HG03575 (cell line): ENCODE measurements at regions not wholly inside any gene's neighbourhood (a gene's known extent, or its start where the extent isn't known, plus 50 kb on each side); places are given as distances from the start of the nearest gene placed in this dataset.

Experiments
- ATAC-seq: cut with Tn5 transposase; IDR thresholded peaks from one replicate; pipeline ENCODE4 v1.9.1; 2021; ENCODE audit not compliant: unreplicated experiment, insufficient number of reproducible peaks, low FRiP score; ENCODE audit errors: extremely low read depth

DNA sequence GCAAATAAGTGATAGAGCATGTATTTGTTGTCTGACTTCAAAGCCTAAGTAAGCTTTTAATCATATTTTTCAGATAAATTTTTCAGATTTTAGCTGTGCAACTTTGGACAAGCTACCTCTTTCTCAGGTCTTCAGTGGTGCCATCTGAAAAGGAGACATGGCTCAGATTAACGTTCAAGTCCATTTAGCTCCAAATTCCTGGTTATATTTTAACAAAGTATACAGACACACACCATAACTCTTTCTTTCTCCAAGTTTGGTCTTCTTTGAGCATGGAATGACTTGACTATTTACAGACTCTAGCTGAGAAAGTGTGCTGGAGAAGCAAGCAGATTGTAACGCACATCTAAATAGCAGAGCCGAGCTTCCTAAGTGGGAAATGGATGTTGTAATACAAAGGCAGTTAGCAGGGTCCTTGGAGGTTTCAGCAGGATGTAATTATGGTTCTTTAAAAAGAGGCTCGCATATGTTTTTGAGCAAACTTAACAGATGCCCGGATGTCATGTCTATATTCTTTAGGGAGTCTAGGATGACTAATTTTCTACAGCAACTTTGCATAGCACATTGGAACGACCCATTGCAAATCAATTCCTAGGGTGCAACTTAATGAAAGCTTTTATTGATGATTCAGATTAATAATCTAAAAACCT is 128.1 kb upstream of the E2F8 start:
- no peak for ATAC-seq

DNA sequence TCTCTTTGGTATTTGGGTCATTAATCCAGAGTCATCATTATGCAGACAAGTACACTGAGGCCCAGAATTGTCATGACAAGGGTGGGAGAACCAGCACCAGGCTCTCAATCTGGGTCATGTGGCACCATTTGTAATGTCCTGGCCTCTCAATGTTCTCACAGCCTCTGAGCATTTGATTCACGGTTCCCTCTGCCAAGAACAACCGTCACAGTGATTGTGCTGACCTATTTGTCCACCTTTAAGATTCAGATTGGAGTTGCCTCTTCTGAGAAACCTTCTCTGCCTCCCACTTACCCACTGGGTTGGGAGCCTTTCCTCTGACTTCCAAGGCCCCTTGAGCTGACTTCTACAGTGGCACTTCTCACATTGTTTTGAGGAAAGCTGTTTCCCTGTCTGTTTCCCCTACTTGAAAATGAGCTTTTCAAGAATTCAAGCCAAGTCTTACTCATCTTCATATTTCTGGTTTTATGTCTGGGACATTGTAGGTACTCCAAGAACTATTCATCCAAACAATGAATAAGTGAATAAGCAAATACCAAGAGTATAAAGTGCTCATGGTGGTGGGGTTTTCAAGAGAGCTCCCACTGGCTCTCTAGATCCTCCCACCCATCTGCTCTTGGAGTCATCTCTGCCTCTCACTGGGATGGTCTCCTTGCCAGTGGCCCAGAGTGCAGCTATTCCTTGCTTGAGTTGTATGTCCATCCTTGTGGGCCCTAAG is 126.4 kb upstream of the E2F8 start:
- no peak for ATAC-seq

DNA sequence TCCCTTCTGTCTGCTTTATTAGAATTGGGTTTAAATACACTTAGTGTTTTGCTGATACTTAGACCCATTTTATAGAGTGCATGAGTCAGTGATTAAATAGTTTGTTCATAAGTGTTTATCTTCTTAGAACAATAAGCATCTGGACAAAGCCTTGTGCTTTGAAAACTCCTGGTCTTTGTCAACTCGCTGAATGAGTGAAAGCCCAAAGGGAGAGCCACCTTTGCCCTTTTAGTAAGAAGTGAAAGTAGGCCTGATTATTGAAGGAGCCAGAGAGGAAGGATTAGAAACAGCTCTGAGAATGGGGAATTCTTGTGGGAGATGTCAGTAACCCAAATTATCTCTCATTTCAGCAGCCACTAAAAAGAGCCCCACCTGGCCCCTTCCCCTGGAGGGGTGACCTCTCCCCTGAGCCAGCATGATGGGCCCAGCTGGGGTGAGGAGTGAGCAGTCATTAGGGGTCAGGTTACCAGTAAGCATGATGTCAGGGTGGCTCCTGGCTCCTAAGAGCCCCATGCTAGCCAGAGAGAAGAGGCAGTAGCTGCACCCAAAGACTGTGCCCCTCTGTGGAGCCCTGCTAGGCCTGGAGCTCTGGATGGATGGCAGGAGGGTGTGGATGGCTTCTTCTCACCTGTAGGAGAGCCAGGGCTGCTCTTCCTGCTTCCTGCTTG is 125.1 kb upstream of the E2F8 start:
- no peak for ATAC-seq

DNA sequence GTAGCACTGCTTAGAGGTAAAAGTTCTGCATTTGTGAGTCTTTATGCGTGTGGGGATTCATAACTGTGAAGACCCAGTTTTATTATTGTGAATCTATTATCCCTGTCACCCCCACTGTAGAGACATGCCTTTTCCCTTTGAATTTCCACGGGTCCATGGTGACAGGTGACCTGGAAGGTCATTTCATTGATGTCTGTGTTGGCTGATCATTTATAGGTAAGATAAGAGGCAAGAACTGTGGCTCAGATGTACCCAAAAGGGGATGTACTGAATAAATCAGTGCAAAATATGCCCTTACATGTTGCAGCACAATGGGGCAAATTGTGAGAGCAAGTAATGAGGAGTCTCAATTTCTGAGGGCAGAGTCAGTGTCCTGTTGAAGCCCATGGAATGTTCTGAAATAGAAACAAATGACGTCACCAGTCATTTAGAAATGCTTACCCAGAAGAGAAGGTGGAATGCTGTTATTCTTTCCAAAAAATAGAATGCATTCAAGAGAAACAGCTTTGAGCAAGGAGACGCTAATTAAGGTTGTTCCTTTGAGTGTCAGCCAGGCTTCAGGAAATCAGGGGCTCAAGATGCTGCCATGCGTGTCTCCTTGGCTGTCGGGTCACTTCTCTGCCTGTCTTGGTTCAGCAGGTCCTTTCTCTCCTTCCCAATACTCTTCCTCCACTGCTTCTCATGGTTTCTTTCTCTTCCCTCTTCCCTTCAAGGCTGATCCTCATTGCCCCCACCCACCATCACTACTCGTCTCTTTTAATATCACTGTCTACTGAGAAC is 118.7 kb upstream of the E2F8 start:
- no peak for ATAC-seq

DNA sequence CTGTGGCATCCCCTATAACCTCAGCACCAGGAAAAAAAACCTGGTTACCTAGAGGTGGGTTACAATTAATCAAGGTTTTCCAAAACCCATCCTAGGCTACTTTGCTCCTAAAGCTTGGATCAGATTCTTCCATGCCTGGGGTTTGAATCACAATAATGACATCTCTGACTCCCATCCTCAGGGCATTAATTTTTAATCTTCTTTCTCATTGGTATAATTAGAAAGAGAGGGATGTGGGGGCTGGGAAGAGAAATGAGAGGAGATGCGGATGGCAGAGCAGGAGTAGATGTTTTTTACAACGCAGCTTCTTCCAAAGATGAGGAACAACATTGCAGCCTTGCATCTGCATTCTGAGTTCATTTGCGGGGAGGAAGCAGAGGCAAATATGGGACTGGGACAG is 117.2 kb upstream of the E2F8 start:
- ATAC-seq = no peak

DNA sequence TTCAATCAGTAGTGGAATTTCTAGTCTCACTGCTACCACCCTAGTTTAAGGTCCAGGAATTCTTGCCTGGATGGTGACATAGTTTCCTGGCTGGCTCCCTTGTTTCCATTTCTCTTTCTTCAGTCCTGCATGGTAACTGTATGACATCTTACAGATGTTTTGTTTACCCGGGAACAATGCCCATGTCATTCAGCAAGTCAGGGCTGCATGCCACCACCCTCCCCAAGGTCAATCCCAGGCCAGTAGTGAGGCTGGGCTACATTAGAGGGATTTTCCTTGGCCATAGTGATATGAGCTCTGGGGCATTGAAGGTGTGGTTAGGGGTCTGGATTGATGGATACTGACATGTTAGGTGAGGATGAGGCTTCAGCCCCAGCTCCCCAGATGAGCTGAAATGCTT is 114.9 kb upstream of the E2F8 start:
- ATAC-seq = no peak

DNA sequence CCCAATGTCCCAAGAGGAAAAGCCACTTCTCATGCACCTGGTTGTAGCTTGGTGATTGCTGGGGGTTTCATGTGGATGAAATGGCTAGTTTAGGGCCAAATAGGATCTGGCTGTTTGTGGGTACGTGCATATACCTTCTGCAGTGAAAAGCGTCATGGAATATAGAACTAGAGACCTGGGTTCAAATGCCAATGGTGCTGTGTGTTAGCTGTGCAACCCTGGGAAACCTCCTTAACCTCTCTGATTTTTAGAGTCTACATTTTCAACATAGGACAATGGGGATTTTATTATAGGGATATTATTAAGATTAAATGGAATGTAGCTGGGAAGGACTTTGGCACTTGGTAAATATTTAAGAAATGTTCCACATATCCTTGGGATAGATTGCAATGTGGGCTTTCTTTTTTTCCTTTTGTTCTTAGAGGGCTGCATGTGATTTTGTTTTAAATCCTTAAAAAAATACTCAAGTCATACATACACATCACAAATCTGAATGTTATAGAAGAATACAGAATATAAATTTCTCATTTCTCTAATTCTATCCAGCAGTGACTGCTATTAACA is 112.6 kb upstream of the E2F8 start:
- ATAC-seq = no peak

DNA sequence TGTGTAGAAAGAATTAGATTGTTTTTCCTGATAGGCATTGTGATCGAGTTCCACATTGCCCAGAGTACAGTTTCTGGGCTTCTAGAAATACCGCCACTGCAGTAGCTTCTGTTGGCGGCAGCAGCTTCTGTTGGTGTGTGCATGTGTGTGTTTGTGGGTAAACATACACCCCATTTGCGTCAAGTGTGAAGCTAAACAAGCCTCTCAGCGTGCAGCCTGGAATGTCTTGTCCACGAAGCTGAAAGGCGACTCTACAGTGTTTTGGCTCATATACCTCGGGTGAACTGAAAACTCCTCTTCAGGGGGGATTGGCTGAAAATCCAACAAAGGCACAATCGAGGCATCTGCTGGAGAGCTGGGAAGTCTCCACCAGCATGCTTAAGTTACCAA is 112.0 kb upstream of the E2F8 start:
- ATAC-seq = no peak

DNA sequence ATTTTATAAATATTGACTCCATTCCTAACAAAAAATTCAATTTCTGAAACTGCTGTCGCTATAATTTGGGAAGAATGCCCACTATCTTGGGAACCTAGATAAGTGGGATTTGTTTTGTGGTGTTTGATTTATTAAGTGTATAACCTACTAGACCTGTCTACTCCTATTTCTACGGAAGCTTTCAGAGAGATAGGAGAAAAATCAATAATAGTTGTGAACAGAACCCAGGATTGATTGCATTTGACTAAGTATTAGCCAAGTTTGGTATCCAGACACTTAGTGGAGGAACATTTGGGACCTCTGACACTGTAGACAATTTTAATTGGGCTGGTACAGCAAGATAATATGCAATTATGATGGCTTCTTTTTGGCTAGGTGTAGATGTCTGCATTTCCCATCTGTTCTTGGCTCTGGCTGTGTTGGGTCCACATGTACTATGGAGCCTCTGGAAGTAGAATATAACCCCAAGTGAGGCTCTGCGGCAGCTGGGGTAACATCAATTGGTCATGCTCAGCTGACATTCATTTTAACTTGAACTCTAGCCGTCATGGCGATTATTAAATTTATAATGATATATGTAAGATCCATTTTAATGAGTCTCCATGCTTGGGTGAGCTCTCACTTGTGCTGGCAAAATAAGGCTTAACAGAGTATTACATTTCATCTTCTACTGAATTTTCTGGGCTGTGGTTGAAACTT is 111.5 kb upstream of the E2F8 start:
- no peak for ATAC-seq

DNA sequence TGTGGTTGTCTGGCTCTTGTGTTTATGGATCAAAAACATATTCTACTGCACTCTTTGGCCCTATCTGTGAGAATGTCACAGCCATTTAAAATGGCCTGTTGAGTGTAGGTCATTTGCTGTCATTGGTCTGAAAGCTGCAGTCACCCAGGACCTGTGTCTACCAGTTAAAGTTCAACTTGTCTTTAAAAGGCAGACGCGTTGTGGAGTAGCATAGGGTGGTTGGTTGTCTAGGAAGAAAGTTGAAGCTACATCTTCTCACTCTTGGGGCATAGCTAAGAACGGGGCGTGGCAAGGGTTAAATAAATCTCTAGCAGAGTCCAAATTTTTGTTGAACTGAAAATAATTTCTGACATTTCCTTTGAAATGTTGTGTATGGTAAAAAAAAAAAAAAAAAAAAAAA is 110.7 kb upstream of the E2F8 start:
- ATAC-seq = no peak

DNA sequence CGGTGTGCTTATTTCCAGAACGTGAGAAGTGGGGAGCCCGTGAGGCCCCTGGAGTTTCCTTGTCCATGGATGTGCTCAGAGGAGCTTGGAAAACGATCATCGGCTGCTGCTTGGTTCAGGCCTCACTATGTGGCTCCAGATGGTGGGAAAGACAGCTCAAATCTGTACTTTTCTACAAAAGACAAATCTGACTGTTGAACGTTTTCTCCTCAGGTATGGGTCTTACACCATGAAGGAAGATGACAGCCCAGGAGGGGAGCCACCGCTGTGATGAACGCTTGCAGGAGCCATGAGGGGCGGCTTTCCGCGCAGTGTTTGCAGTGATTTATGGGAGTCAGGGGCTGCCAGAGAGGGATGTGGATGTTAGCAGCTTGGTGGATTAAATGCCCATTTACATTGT is 109.4 kb upstream of the E2F8 start:
- no peak for ATAC-seq

DNA sequence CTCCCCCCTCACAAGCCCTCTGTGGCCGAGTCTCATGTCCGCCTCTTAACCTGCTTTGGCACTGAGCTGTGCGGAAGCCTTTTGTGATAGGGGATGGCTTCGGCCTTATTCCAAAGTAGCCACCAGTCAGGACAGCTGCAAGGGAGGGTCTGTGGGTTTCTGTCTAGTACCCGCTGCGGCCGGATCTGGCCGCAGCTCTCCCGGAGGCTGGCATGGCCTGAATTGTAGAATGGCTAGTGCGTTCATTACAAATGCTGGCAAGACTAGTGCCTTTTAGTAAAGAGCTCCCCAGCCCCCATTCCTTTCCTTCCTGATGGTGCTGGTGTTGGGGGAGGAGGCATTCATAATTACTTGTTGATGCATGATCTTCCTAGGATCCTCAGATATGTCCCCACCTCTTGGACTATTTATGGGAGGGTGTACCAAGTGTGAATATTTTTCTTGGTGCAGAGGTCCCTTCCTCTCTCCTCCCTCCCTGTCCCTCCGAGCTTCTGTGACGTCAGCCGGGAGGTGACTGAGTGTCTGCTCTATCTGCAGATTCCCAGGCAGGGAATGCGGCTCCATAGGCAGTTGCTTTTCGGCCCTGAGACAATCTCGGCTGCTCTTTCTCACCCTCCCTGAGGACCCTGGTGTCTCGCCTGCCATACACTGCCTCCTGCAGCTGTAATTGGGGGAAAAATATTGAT is 108.7 kb upstream of the E2F8 start:
- ATAC-seq = no peak

DNA sequence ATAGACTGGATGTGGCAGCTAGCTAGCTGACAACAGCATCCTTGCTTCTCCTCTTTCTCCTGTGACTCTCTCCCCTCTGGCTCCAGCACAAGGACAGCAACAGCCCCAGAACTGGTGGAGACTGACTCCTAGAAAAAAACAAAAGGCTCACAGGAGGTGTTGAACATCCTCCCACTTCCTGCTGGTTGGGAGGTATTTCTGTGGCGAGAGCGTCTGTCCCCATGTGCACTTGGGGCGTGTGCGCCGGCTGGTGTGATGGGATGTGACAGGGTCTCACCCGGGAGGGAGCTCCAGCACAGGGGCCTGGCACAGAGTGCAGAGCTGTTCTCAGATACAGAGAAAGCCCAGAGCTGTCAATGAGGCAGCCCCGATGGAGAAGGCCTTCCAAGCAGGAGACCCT is 107.2 kb upstream of the E2F8 start:
- ATAC-seq = no peak

DNA sequence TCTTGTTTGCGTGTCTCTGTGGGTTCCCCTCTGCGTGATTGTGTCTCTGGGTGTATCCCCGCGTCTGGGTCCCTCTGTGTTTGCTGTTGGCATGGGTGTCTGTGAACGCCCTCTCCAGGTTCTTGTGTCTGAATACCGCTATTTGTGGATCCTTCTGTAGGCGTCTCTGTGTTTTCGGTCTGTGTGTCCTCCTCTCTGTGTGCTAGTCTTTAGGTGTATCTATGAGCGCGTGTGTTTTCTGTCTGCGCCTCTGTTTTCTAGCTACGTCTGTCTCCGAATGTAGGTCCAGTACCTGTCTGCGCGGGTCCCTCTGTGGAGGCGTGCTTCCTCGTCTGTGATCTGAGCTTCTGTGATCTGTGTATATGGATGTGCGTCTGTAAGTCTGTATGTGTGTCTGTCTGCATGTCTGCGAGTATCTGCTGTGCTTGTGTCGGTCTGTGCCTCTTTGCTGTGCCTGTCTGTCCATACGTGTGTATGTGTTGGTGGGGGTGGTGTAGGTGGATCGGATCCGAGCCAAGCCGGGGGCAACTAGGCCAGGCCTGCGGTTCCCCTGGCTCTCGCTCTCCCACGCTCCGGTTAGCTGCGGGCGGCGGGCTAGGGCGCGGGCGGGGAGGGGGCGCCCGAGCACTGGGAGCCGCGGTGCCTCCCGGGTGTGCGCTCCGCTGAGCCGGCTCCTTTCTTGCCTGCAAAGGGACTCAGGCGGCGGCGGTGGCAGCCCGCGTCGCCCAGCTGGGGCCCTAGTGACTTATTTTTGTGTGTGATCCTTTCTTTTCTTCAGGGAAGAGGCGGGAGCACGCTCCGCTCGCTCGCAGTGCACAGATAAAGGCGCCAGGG is 105.3 kb upstream of the E2F8 start:
- ATAC-seq = no peak

DNA sequence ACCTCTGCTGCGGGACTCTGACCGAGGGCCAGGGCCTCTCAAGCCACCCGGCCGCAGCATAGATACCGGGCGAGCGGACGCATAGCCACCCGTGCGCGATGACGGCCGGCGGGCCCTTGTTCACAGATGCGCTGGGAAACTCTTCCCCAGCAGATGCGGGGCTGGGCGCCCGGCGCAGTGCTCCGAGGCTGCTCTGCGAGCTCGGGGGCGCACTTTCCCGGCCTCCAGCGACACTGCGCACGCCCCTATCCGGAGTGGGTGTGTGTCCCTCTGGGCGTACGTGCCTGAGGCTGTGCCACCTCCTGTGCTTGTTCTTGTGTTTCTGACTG is 104.7 kb upstream of the E2F8 start:
- no peak for ATAC-seq

DNA sequence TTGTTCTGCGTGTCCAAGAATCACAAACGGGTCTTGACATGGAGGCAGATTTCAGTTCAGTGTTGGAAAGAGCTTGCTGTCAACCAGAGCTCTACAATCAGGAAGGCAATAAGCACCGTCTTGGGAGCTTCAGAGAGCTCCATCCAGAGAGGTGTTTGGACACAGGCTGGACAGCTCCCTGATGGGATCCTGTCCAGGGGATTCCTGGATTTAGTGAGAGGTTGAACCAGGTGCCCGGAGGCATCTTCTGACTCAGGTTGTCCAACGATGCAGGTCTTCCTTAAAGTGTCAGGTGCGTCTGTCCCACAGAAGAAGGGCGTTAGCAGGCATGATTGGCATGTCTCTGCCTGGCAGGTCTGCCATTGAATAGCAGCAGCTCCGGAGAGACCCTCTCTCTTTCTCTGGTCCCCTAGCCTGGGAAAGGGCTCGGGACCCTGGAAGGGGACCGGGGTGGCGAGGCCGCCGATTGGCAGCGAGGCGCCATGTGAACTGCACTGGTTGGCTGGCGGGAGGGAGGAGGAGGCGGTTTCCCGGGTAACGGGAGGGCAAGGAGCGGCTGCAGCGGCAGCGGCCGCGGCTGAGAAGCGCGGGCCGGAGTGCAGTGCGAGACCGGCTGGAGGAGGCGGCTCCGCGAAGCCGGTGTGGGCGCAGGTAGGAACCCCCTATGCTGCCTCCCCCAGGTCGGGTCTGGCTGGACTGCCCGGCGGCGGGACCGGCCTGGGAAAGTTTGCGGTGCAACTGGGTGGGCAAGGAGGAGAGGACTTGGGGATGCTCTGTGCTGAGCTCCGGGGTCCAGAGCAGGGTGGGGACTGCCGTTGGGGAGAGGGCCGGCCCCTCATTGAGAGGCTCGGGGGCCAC is 104.1 kb upstream of the E2F8 start:
- no peak for ATAC-seq

DNA sequence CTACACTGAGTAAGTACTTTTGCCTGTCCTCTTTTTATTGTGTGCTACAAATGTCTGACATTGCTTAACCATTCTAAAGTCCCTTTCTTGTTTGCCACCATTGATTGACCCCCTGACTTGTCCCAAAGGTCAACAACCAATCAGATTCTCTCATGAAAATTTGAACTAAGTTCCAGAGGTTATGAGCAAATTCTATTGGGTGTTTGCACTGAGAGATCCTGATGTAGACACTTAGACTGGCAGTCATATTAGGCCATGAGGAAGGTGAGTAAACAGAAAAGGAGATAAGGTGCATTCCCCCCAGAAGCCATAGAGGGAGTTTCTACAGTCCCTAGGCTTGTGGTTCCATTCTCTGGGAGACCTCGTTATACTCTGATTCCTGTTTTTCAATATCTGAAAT is 101.3 kb upstream of the E2F8 start:
- no peak for ATAC-seq
